HG02763 (cell line): ENCODE measurements at regions not wholly inside any gene's neighbourhood (a gene's known extent, or its start where the extent isn't known, plus 50 kb on each side); places are given as distances from the start of the nearest gene placed in this dataset.
"Not testable (repeated sequence)": the region's sequence is repeated elsewhere in the genome, so short reads cannot be mapped to it uniquely, and the experiment has no call there.

Experiments used
- ATAC-seq: cut with Tn5 transposase; IDR thresholded peaks from one replicate; pipeline ENCODE4 v1.9.1; 2021; ENCODE audit warnings: mild to moderate bottlenecking, moderate library complexity; ENCODE audit not compliant: unreplicated experiment

GRCh38 chr3:82128271-82128670, 366.8 kb upstream of the GBE1 start:
- ATAC-seq: no peak

DNA sequence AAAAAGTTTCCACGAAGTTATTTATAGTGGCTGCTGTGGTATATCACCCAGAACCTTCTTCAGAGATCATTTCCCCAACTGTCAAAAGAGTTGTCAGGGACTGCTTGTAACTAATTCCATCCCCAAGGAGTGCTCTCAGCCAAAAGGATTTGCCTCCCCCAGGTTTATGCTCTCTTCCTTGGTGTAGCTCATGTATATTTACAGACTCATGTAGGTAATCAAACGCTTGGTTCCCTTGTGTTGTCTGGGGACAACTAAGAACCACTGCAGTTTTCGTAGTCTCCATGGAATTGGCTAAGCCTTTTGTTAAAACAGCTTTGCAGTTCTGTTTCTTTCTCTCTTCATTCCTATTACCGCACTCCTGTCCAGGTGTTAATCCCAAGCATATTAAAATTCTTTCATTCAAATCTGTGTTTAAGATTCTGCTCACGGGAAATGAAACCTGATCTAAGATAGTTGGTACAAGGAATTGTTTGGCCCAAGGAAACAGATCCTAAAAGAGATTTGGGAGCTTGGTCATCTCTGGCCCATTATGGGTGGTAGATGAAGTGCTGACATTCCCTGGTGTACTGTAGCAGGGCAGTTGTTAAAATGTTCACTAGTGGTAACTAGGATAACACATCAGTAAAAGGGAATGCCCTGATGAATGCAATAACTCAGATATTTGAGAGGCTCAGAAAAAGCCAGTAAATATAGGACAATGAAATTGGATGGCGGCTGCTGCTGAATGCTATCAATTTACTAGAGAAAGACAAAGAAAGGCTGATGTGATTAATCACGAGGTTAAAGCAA, 361.3 kb upstream of the GBE1 start:
- ATAC-seq: no peak

DNA sequence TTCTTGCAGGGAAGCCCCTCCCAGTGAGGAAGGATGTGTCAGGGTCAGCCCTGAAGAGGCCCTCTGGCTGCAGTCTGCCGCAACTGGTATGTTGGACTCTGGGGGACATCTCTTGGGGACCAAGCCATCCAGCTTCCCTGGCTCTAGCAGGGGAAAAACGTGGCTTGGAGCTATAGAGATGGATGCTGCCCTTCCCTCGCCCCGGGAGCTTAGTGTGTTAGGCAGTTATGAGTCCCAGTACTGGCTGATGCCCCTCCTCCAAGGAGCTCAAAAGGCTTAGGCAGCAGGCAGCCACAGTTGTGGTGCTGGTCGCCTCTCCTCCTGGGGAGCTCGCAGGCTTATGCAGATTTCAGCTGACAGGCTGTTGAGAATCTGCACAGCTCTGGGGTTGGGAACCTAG, 353.1 kb upstream of the GBE1 start:
- ATAC-seq: no peak

DNA sequence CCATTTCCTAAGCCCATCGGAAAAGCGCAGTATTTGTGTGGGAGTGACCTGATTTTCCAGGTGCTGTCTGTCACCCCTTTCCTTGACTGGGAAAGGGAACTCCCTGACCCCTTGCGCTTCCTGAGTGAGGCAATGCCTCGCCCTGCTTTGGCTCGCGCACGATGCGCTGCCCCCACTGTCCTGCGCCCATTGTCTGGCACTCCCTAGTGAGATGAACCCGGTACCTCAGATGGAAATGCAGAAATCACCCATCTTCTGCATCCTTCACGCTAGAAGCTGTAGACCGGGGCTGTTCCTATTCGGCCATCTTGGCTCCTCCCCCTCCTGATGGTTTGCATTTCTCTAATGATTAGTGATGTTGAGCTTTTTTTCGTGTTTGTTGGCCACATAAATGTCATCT, 349.3 kb upstream of the GBE1 start:
- not testable (repeated sequence) for ATAC-seq

- ATAC-seq: no peak
Measured at GRCh38 chr3:82103241-82103640, 341.8 kb upstream of the GBE1 start.

DNA sequence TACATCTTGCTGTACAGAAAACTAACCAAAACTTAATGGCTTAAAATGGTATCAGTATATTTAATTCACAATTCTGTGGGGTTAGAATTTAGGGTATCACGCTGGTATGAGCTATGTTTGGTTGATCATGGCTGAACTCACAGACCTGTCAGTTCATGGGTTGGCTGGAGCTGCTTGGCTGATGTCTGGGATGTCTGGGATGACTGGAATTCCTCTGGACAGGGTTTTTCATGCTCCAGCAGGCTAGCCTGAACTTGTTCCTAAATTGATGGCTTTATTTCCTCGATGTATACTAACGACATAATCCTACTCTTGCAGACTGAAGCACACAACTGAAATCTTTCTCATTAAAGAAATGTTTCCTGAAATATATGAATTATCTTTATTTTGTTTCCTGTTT, 338.9 kb upstream of the GBE1 start:
- ATAC-seq: no peak

DNA sequence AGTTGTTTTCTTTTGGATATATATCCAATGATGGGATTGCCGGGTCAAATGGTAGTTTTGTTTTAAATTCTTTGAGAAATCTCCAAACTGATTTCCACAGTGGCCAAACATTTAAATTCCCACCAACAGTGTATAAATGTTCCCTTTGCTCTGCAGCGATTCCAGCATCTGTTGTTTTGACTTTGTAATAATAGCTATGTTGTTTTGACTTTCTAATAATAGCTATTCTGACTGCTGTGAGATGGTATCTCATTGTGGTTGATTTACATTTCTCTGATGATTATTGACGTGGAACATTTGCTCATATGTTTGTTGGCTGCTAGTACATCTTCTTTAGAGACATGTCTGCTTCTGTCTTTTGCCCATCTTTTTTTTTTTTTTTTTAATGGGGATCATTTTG, 332.2 kb upstream of the GBE1 start:
- ATAC-seq: no peak

GRCh38 chr3:82088749-82089148, 327.3 kb upstream of the GBE1 start:
- no peak for ATAC-seq

DNA sequence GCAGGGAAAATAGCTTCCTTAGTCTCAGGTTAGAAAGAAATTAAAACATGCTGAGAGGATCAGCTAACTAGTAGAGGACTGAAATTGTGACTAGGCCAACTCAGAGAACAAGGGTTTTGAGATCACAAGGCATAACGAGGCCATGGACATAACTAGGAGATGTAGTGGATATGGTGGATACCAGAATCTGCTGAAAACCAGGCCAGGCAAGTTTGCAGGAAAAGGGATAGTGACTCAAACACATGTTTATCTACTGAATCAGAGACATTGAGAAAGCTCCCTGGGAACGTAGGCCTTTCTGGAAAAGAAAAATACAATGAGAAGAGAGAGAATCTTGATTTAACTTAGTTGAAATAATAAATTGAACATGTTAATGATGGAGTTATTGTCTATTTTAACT, 326.5 kb upstream of the GBE1 start:
- no peak for ATAC-seq

GRCh38 chr3:82085851-82086475, 324.5 kb upstream of the GBE1 start:
- ATAC-seq: no peak

- ATAC-seq: no peak
Measured at GRCh38 chr3:82085356-82085755, 323.9 kb upstream of the GBE1 start.

DNA sequence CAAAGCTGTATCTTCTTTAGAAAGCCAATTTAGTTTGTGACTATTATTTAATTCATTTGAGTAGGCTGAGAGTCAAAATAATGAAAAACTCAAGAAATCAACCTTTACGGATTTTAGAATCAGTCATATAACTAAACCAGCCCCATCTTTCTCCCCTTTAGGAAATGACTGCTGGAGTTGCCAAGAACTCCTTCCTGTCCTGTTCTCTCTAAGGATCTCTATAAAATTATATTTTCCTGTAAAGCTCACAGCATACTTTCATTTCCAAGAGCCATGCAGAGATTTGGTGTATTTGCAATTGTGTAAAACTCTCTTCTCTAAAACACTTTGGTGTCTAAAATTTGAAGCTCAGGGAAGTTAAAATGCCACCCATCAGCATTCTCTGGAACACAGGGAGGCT, 323.4 kb upstream of the GBE1 start:
- ATAC-seq: no peak

DNA sequence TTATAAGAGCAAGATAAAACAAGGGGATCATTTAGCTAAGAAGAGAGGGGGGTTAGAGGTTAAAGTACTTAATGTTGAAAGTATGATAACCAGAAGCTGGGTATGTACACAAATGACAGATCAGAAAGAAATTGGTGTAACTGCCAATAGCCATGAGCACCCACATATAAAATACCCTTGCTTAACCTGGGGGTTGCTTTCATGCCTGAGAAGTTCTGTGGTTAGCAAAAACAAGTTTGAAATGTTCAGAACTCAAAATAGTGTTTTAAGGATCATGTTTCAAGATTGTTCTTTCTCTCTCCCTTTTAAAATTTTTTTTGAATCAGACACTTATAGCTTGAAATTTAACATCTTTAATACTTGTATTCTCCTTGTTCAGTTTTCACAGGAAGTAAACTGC, 321.4 kb upstream of the GBE1 start:
- no peak for ATAC-seq

GRCh38 chr3:82081351-82081750, 319.9 kb upstream of the GBE1 start:
- ATAC-seq: no peak

DNA sequence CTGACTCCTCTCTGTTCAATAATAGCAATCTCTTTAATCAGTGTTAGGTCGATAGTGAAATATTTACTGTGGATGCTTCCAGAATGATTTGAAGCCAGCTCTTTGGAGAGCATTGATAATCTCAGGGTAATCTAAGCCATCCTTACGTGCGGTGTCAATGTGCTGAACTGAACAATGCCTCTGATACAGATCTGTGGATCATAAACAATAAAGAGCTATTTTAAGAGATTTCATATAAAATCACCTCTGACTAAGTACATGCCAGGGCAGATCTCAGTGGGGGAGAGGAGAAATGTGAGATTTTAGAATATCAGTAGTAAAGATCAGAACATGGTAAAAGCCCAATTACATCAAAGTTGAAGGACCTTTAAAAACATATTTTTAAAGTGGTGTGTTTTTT, 319.3 kb upstream of the GBE1 start:
- ATAC-seq: no peak

DNA sequence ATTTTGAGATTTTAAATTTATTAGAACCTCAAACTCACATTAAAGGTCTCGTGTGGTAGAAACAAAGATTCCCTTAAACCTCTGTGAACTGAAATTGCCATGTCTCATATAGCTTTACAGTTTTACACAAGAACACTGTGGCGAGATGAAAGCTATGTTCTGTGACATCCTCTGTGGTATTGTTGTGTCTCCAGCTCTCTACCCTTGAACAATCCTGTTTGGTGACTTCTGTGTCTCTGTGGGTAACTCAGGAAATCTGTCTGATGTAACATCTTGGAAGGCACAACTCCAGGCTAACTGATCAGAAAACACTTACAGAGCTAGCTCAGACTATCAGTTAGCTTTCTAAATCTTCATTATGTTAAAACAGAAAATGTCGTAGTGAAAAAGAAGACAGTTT, 318.8 kb upstream of the GBE1 start:
- no peak for ATAC-seq

GRCh38 chr3:82079335-82079890, 318.0 kb upstream of the GBE1 start:
- ATAC-seq: no peak

DNA sequence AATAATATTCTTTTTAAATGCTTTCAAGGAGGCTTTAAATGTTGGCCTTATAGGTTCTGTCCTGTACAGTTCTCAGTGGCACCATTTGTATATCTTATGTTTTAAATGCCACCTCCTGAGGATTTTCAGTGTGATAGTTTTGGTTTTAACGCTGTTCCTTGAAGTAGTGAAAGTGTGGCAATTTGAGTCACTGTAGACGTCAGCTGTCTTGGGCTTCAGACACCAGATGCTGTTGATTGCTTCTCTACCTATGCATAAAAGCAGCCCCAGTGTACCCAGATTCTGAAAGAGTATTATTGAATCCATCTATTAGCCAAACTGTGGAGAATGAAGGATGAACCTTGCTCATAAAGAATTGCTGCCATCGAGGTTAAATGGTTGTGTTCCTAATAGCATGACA, 316.8 kb upstream of the GBE1 start:
- no peak for ATAC-seq

DNA sequence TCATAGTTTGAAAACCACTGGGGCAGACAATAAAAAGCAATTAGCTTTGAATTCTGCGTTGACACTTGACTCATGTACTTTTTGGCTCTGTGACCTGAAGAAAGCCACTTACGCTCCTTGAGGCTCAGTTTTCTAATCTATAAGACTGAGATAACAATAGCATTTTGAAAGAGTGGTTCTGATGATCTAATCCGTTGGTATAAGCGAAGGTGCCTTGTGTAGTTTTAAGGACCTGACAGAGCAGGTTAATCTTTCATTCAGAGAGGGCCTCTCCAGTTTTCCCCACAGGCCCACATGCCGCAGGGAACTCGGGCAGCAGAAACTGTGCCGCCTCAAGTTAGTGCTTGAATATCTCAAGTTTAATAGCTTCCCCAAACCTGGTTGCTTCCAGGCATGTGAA, 306.0 kb upstream of the GBE1 start:
- ATAC-seq: no peak

DNA sequence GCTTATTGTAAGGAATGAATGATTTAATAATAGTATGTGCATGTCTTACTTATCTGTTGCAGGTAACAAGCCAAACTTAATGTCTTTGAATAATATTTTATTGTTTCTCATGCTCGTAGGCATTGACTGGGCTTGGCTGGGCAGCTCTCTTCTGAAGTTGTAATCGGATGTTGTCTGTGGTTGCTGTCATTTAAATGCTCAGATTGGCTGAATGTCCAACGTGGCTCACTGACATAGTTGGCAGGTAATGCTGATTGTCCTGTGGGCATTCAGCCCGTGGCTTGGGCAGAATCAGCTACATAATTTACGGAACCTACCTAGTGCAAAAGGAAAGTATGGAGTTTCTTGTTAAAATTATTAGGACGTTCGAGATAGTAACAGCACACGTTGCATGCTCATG, 297.4 kb upstream of the GBE1 start:
- no peak for ATAC-seq

- ATAC-seq: no peak
Measured at GRCh38 chr3:82055792-82056191, 294.3 kb upstream of the GBE1 start.

DNA sequence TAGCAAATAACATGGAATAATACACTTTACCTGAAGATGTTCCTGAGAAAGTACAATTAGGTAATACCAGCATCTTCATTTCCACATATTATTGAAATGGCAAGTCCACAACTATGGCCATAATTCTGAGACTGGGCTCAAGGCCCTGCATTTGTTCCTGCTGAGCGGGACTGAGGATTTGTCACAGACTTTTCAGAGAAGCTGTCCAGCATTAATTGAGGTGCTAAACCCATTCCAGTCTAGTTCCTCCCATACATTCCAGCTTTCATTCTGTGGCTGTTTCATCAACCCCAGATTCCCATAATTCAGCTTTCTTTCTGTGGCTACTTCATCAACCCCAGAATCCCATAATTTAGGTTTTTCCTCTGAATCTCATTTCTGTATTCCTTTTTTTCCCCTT, 293.4 kb upstream of the GBE1 start:
- ATAC-seq: no peak

DNA sequence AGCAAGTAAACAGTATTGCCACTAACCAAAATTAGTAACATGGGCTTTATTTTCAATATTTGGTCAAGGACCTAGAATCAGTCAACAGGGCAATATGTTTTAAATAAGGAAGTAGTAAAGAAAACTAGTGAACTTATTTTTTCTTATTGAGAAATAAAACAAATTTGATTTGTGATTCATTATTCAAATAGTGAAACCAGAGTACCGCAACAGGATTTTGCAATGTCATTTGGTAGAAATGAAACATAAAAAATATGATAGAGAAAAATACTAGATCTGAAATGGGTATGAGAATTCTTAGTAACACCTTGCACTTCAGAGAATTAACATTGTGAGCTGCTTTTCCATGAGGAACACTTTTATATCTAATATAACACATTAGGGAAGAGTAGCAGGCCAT, 291.8 kb upstream of the GBE1 start:
- no peak for ATAC-seq
